ENCODE measurements at regions not wholly inside any gene's neighbourhood (a gene's known extent, or its start where the extent isn't known, plus 50 kb on each side); places are given as distances from the start of the nearest gene placed in this dataset.

DNA sequence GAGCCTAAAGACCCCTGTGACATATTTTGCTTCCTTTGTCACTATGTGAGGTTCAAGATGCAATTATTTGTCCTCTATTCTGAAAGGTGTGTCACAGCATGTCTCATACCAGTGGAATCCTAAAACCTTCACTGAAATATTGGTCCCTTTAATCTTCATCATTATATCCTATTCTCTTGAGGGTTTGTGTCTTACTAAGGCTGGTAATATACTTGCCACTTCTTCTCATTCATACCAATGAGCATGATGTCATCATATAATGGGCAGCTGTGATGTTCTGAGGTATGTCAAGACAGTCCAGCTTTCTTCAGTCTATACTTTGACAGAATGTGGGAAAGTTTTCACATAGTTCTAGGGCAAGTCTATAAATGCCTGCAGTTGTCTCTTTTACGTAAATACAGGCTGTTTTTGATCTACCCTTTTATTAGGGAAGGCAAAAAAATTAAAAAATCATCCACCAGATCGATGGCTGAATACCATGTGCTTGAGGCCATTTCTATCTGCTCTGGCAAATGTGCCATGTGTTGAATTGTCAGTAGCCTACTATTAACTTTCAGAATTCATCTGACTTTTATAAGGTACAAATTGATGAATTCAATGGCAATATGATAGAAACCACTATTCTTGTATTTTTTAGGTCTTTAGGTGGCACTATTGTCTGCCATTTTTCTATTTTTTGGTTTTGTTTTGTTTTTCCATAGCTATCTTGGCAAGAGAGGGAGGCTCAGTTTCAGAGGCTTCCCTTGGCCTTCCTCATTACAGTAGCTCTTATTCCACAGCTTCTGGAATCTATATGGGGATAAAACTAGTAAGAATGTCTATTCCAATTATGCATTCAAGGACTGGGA, 209.0 kb downstream of the PPARGC1A start:
- Histone ChIP-seq H3K27ac (ENCODE audit: low read depth, low read length) (no peak overlapping the region), H3K9me3 (ENCODE audit: insufficient read depth, low read length) (no peaks in the 10 kb centered on the region), H3K27me3 (ENCODE audit: low read length) (no peaks in the 10 kb centered on the region), H3K4me3 (ENCODE audit: insufficient read depth, low read length, poor library complexity, severe bottlenecking) (no peak overlapping the region), H2AFZ (ENCODE audit: low read depth, low read length, severe bottlenecking) (no peak overlapping the region), H3K4me2 (ENCODE audit: low read depth, low read length, poor library complexity, severe bottlenecking) (no peak overlapping the region), H3F3A (ENCODE audit: insufficient read depth) (no peaks in the 10 kb centered on the region), H3K79me2 (ENCODE audit: insufficient read depth, low read length) (no peaks in the 10 kb centered on the region), H3K36me3 (ENCODE audit: low read length) (no peaks in the 10 kb centered on the region), H3K9ac (ENCODE audit: low read length) (no peak overlapping the region), H4K20me1 (ENCODE audit: low read depth, low read length) (no peaks in the 10 kb centered on the region), H3K9me2 (replicated peaks; ENCODE audit: insufficient read depth, low read length) (no peaks in the 10 kb centered on the region)
- TF ChIP-seq, protein P1, sequence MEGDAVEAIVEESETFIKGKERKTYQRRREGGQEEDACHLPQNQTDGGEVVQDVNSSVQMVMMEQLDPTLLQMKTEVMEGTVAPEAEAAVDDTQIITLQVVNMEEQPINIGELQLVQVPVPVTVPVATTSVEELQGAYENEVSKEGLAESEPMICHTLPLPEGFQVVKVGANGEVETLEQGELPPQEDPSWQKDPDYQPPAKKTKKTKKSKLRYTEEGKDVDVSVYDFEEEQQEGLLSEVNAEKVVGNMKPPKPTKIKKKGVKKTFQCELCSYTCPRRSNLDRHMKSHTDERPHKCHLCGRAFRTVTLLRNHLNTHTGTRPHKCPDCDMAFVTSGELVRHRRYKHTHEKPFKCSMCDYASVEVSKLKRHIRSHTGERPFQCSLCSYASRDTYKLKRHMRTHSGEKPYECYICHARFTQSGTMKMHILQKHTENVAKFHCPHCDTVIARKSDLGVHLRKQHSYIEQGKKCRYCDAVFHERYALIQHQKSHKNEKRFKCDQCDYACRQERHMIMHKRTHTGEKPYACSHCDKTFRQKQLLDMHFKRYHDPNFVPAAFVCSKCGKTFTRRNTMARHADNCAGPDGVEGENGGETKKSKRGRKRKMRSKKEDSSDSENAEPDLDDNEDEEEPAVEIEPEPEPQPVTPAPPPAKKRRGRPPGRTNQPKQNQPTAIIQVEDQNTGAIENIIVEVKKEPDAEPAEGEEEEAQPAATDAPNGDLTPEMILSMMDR (IDR thresholded peaks at IDR 0.05; ENCODE audit: insufficient read depth, low read length, poor library complexity, severe bottlenecking): no peak
- no peak for TF ChIP-seq EZH2phosphoT487 (conservative IDR thresholded peaks at IDR 0.05; ENCODE audit: low read length)

DNA sequence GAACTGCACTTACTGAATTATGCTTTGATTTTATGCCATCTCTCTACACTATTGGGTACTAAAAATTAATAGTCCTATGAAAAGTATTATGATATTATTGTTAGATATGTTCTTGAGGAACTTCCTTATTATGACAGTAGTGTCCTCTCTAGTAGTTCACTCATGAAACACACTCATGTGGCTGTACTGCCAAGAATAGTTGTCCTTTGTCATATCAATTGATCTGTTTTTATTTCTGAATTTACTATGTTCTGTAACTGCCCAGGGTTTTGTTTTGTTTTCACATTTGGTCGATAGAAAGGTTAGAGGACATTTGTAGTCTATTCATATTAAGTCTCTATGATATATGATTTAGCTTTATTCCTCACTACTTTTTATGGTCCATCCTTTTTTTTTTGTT, 215.2 kb downstream of the PPARGC1A start:
- Histone ChIP-seq H3F3A (ENCODE audit: insufficient read depth) (no peaks in the 10 kb centered on the region), H3K4me3 (ENCODE audit: insufficient read depth, low read length, poor library complexity, severe bottlenecking) (no peak overlapping the region), H3K79me2 (ENCODE audit: insufficient read depth, low read length) (no peaks in the 10 kb centered on the region), H3K9ac (ENCODE audit: low read length) (no peak overlapping the region), H3K27ac (ENCODE audit: low read depth, low read length) (no peak overlapping the region), H2AFZ (ENCODE audit: low read depth, low read length, severe bottlenecking) (no peak overlapping the region), H3K27me3 (ENCODE audit: low read length) (no peaks in the 10 kb centered on the region), H3K4me2 (ENCODE audit: low read depth, low read length, poor library complexity, severe bottlenecking) (no peak overlapping the region), H3K9me3 (ENCODE audit: insufficient read depth, low read length) (no peaks in the 10 kb centered on the region), H4K20me1 (ENCODE audit: low read depth, low read length) (no peaks in the 10 kb centered on the region), H3K9me2 (replicated peaks; ENCODE audit: insufficient read depth, low read length) (no peaks in the 10 kb centered on the region), H3K36me3 (ENCODE audit: low read length) (no peaks in the 10 kb centered on the region)
- TF ChIP-seq, protein P1 (IDR thresholded peaks at IDR 0.05; ENCODE audit: insufficient read depth, low read length, poor library complexity, severe bottlenecking): no peak
- TF ChIP-seq EZH2phosphoT487 (conservative IDR thresholded peaks at IDR 0.05; ENCODE audit: low read length): no peak

DNA sequence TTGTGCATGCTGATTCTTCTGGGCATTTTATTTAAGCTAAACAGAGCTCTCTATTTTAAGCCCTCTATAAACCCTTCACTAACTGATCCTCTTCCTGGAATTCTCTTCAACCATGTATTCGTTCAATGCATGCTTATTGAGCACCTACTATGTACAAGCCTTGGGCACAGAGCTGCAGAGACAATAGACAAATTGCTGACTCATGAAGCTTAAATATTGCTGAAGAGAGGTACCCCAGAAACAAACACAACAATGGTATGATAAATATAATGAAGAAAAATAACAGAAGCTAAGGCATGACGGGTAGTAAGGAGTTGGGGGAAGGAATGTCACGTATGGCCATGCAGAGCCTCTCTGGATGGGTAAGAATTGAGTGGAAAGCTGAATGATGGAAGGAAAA, 222.2 kb downstream of the PPARGC1A start:
- H3K4me3 ChIP-seq (ENCODE audit: insufficient read depth, low read length, poor library complexity, severe bottlenecking): no peak overlapping the region
- H3K9ac ChIP-seq (ENCODE audit: low read length): no peak overlapping the region
- no peak overlapping the region for H3K4me2 ChIP-seq (ENCODE audit: low read depth, low read length, poor library complexity, severe bottlenecking)
- no peaks in the 10 kb centered on the region for H3F3A ChIP-seq (ENCODE audit: insufficient read depth)
- H3K9me3 ChIP-seq (ENCODE audit: insufficient read depth, low read length): no peaks in the 10 kb centered on the region
- TF ChIP-seq, protein P1 (IDR thresholded peaks at IDR 0.05; ENCODE audit: insufficient read depth, low read length, poor library complexity, severe bottlenecking): no peak
- TF ChIP-seq EZH2phosphoT487 (conservative IDR thresholded peaks at IDR 0.05; ENCODE audit: low read length): no peak
- no peak overlapping the region for H2AFZ ChIP-seq (ENCODE audit: low read depth, low read length, severe bottlenecking)
- no peaks in the 10 kb centered on the region for H4K20me1 ChIP-seq (ENCODE audit: low read depth, low read length)
- H3K27me3 ChIP-seq (ENCODE audit: low read length): no peaks in the 10 kb centered on the region
- no peak overlapping the region for H3K27ac ChIP-seq (ENCODE audit: low read depth, low read length)
- no peaks in the 10 kb centered on the region for H3K79me2 ChIP-seq (ENCODE audit: insufficient read depth, low read length)
- no peaks in the 10 kb centered on the region for H3K36me3 ChIP-seq (ENCODE audit: low read length)
- no peaks in the 10 kb centered on the region for H3K9me2 ChIP-seq (replicated peaks; ENCODE audit: insufficient read depth, low read length)

All from SU-DHL-6 (cell line).